ENCODE measurements at regions not wholly inside any gene's neighbourhood (a gene's known extent, or its start where the extent isn't known, plus 50 kb on each side); places are given as distances from the start of the nearest gene placed in this dataset.

DNA sequence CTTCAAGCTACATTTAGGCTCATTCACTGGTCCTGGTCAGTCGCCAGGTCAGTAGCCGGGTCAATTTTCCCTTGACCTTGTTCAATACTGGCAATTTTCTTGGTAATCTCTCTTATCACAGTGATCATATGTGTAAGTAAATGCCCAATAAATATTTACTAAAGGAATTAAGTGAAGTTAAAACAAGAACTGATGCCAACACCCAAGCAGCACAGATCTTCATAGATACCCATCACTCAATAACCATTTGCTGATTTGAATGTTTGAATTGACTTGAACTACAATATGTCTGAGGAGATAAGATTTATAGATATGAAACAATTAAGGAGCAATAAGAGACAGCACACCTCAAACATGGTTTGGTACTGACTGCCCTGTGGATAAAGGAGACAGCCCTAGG lies 100.8 kb upstream of the PREP start:
- 94% methylated on average over 2 of the region's 2 CpGs for WGBS, 2 donors
- Histone ChIP-seq H3K36me3 (ENCODE audit: control insufficient read depth in 4 of 4, insufficient read depth in 4 of 4, low read length in 4 of 4) (no peaks in the 10 kb centered on the region), H3K27me3 (ENCODE audit: control insufficient read depth in 3 of 3, insufficient read depth in 3 of 3, low read length in 2 of 3) (no peaks in the 10 kb centered on the region), H3K9me3 (ENCODE audit: control insufficient read depth in 4 of 4, insufficient read depth in 3 of 4, low read length in 3 of 4) (no peaks in the 10 kb centered on the region), H3K9ac (ENCODE audit: insufficient read depth in 1 of 2, low read length in 2 of 2) (no peak overlapping the region), H3K4me1 (ENCODE audit: control insufficient read depth in 5 of 5, insufficient read depth in 5 of 5, low read length in 5 of 5) (peaks cover 0 to 2% (median 0%) of the 10 kb centered on the region in 5 donors), H3K27ac (ENCODE audit: low read depth in 1 of 2, low read length in 1 of 2) (no peak overlapping the region), H3K4me3 (no peak overlapping the region)
- TF ChIP-seq, protein P1, sequence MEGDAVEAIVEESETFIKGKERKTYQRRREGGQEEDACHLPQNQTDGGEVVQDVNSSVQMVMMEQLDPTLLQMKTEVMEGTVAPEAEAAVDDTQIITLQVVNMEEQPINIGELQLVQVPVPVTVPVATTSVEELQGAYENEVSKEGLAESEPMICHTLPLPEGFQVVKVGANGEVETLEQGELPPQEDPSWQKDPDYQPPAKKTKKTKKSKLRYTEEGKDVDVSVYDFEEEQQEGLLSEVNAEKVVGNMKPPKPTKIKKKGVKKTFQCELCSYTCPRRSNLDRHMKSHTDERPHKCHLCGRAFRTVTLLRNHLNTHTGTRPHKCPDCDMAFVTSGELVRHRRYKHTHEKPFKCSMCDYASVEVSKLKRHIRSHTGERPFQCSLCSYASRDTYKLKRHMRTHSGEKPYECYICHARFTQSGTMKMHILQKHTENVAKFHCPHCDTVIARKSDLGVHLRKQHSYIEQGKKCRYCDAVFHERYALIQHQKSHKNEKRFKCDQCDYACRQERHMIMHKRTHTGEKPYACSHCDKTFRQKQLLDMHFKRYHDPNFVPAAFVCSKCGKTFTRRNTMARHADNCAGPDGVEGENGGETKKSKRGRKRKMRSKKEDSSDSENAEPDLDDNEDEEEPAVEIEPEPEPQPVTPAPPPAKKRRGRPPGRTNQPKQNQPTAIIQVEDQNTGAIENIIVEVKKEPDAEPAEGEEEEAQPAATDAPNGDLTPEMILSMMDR (IDR thresholded peaks at IDR 0.05; ENCODE audit: control extremely low read depth, extremely low read depth) = no peak
- DNase-seq = no peak
- ATAC-seq (ENCODE audit: insufficient read depth, low FRiP score) = no peak

GRCh38 chr6:105501826-105502344 lies 99.0 kb upstream of the PREP start:
- H3K9me3 ChIP-seq (ENCODE audit: control insufficient read depth in 4 of 4, insufficient read depth in 3 of 4, low read length in 3 of 4) = no peaks in the 10 kb centered on the region
- H3K27ac ChIP-seq (ENCODE audit: low read depth in 1 of 2, low read length in 1 of 2) = no peak overlapping the region
- no peaks in the 10 kb centered on the region for H3K36me3 ChIP-seq (ENCODE audit: control insufficient read depth in 4 of 4, insufficient read depth in 4 of 4, low read length in 4 of 4)
- DNase-seq (no peak), ATAC-seq (ENCODE audit: insufficient read depth, low FRiP score) (no peak)
- no peaks in the 10 kb centered on the region for H3K27me3 ChIP-seq (ENCODE audit: control insufficient read depth in 3 of 3, insufficient read depth in 3 of 3, low read length in 2 of 3)
- 89 to 90% methylated on average over 1 of the region's 1 CpG for WGBS, 2 donors
- no peak overlapping the region for H3K4me3 ChIP-seq
- peaks cover 0 to 2% (median 0%) of the 10 kb centered on the region in 5 donors for H3K4me1 ChIP-seq (ENCODE audit: control insufficient read depth in 5 of 5, insufficient read depth in 5 of 5, low read length in 5 of 5)
- TF ChIP-seq, protein P1 (IDR thresholded peaks at IDR 0.05; ENCODE audit: control extremely low read depth, extremely low read depth) = no peak
- no peak overlapping the region for H3K9ac ChIP-seq (ENCODE audit: insufficient read depth in 1 of 2, low read length in 2 of 2)

- 79 to 88% methylated on average over 1 of the region's 1 CpG for WGBS, 2 donors
- H3K9me3 ChIP-seq (ENCODE audit: control insufficient read depth in 4 of 4, insufficient read depth in 3 of 4, low read length in 3 of 4) = no peaks in the 10 kb centered on the region
- H3K4me3 ChIP-seq = no peak overlapping the region
- DNase-seq (no peak), ATAC-seq (ENCODE audit: insufficient read depth, low FRiP score) (no peak)
- no peak overlapping the region for H3K9ac ChIP-seq (ENCODE audit: insufficient read depth in 1 of 2, low read length in 2 of 2)
- TF ChIP-seq, protein P1 (IDR thresholded peaks at IDR 0.05; ENCODE audit: control extremely low read depth, extremely low read depth) = no peak
- no peaks in the 10 kb centered on the region for H3K27me3 ChIP-seq (ENCODE audit: control insufficient read depth in 3 of 3, insufficient read depth in 3 of 3, low read length in 2 of 3)
- peaks cover 0 to 2% (median 0%) of the 10 kb centered on the region in 5 donors for H3K4me1 ChIP-seq (ENCODE audit: control insufficient read depth in 5 of 5, insufficient read depth in 5 of 5, low read length in 5 of 5)
- no peaks in the 10 kb centered on the region for H3K36me3 ChIP-seq (ENCODE audit: control insufficient read depth in 4 of 4, insufficient read depth in 4 of 4, low read length in 4 of 4)
- no peak overlapping the region for H3K27ac ChIP-seq (ENCODE audit: low read depth in 1 of 2, low read length in 1 of 2)
These were observed 98.4 kb upstream of the PREP start for GRCh38 chr6:105501246-105501645.

GRCh38 chr6:105500693-105501092 lies 97.8 kb upstream of the PREP start:
- Histone ChIP-seq H3K27ac (ENCODE audit: low read depth in 1 of 2, low read length in 1 of 2) (no peak overlapping the region), H3K4me3 (no peak overlapping the region), H3K9me3 (ENCODE audit: control insufficient read depth in 4 of 4, insufficient read depth in 3 of 4, low read length in 3 of 4) (no peaks in the 10 kb centered on the region), H3K27me3 (ENCODE audit: control insufficient read depth in 3 of 3, insufficient read depth in 3 of 3, low read length in 2 of 3) (no peaks in the 10 kb centered on the region), H3K9ac (ENCODE audit: insufficient read depth in 1 of 2, low read length in 2 of 2) (no peak overlapping the region), H3K4me1 (ENCODE audit: control insufficient read depth in 5 of 5, insufficient read depth in 5 of 5, low read length in 5 of 5) (peaks cover 0 to 2% (median 0%) of the 10 kb centered on the region in 5 donors), H3K36me3 (ENCODE audit: control insufficient read depth in 4 of 4, insufficient read depth in 4 of 4, low read length in 4 of 4) (no peaks in the 10 kb centered on the region)
- no peak for ATAC-seq (ENCODE audit: insufficient read depth, low FRiP score)
- WGBS, 2 donors = 75 to 84% methylated on average over 1 of the region's 1 CpG
- TF ChIP-seq, protein P1 (IDR thresholded peaks at IDR 0.05; ENCODE audit: control extremely low read depth, extremely low read depth) = no peak
- DNase-seq = no peak
